IMR-90 (cell line): ENCODE measurements at regions not wholly inside any gene's neighbourhood (a gene's known extent, or its start where the extent isn't known, plus 50 kb on each side); places are given as distances from the start of the nearest gene placed in this dataset.

Experiments used
- BHLHE40 ChIP-seq: fragments of 150-350 bp; IDR thresholded peaks from 2 replicates; pipeline ENCODE4 v1.6.1; 2016; ENCODE audit warnings: mild to moderate bottlenecking, low read depth, low read length
- CEBPB ChIP-seq: IDR thresholded peaks from 2 replicates; pipeline ENCODE4 v1.6.1; 2012; ENCODE audit warnings: low read depth, low read length, improper control_type of control experiment
- CTCF ChIP-seq: conservative IDR thresholded peaks from 2 replicates; pipeline ENCODE4 v1.5.1; 2012; ENCODE audit warnings: mild to moderate bottlenecking, low read depth, low read length, improper control_type of control experiment
- ELK1 ChIP-seq: fragments of 150-350 bp; IDR thresholded peaks from 2 replicates; pipeline ENCODE4 v1.6.1; 2016; ENCODE audit warnings: low read depth, mild to moderate bottlenecking, low read length, moderate library complexity, borderline replicate concordance
- MAZ ChIP-seq: IDR thresholded peaks from 2 replicates; pipeline ENCODE4 v1.6.1; 2012; ENCODE audit warnings: low read depth, mild to moderate bottlenecking, low read length, improper control_type of control experiment, moderate library complexity, borderline replicate concordance
- MXI1 ChIP-seq: IDR thresholded peaks from 2 replicates; pipeline ENCODE4 v1.6.1; 2012; ENCODE audit warnings: low read depth, mild to moderate bottlenecking, low read length, moderate library complexity, borderline replicate concordance
- NFE2L2 ChIP-seq: fragments of 150-350 bp; IDR thresholded peaks from 2 replicates; pipeline ENCODE4 v1.6.1; 2016; ENCODE audit warnings: low read depth, mild to moderate bottlenecking, low read length
- POLR2A ChIP-seq: IDR thresholded peaks from 2 replicates; pipeline ENCODE4 v1.6.1; 2012; ENCODE audit warnings: mild to moderate bottlenecking, low read depth, low read length
- RFX5 ChIP-seq: IDR thresholded peaks from 2 replicates; pipeline ENCODE4 v1.8.0; 2012; ENCODE audit warnings: low read depth, mild to moderate bottlenecking, low read length, moderate library complexity
- SMC3 ChIP-seq: fragments of 150-350 bp; IDR thresholded peaks from 2 replicates; pipeline ENCODE4 v1.6.1; 2016; ENCODE audit warnings: low read depth, mild to moderate bottlenecking, antibody characterized with exemption, low read length, moderate library complexity
- TF ChIP-seq, protein P1 (sequence below): fragments of 150-350 bp; IDR thresholded peaks from 2 replicates; pipeline ENCODE4 v1.6.1; 2017; ENCODE audit warnings: mild to moderate bottlenecking, antibody characterized with exemption, low read length, low read depth

DNA sequence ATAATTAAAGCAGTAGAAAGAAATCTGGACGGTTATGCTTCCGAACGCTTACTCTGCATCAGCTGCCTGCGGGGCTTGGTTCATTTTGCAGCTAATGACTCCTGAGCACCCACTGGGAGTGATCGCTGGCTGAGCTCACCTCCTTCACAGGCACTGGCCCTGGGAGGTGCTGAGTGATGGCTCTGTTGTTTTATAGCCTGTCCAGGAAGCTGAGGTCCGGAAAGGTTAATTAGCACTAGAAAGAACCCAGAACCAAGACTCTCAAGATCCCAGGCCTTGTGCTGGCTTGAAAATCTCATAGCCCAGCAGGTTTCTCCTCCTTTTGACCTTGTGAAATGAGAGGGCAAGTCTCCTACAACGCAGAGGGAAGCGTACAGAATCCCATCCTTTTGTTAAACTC is 226.2 kb downstream of the AJAP1 start:
- TF ChIP-seq CTCF (no peak), CEBPB (no peak), POLR2A (no peak), MAZ (no peak), BHLHE40 (no peak), ELK1 (no peak), RFX5 (no peak), SMC3 (no peak), NFE2L2 (no peak), MXI1 (no peak)
- TF ChIP-seq, protein P1, sequence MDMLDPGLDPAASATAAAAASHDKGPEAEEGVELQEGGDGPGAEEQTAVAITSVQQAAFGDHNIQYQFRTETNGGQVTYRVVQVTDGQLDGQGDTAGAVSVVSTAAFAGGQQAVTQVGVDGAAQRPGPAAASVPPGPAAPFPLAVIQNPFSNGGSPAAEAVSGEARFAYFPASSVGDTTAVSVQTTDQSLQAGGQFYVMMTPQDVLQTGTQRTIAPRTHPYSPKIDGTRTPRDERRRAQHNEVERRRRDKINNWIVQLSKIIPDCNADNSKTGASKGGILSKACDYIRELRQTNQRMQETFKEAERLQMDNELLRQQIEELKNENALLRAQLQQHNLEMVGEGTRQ, result no peak
